ENCODE measurements at regions not wholly inside any gene's neighbourhood (a gene's known extent, or its start where the extent isn't known, plus 50 kb on each side); places are given as distances from the start of the nearest gene placed in this dataset.
"Not testable (repeated sequence)": the region's sequence is repeated elsewhere in the genome, so short reads cannot be mapped to it uniquely, and the experiment has no call there.

DNA sequence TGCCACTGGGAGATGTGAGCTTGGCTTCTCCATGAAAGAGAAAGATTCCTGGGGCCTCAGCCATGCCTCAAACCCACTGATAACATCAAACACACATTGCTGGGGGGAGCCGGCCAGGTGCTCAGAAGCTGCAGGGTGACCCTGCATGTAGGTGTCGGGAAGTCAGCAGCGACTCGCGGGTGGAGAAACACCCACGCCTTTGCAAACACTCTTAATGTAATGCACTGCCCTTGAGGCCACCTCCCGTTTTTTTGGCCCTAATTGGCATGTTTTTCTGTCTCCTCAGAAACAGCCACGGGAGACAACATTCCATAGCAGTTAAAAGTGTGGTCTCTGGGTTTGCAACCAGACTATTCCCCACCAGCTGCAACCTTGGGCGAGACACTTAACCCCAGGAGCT, 119.7 kb downstream of the NPIPA8 start:
- not testable (repeated sequence) for TF ChIP-seq POLR2A, POLR2AphosphoS5, EP300 (IDR thresholded peaks at IDR 0.05)
- TF ChIP-seq, protein P1, sequence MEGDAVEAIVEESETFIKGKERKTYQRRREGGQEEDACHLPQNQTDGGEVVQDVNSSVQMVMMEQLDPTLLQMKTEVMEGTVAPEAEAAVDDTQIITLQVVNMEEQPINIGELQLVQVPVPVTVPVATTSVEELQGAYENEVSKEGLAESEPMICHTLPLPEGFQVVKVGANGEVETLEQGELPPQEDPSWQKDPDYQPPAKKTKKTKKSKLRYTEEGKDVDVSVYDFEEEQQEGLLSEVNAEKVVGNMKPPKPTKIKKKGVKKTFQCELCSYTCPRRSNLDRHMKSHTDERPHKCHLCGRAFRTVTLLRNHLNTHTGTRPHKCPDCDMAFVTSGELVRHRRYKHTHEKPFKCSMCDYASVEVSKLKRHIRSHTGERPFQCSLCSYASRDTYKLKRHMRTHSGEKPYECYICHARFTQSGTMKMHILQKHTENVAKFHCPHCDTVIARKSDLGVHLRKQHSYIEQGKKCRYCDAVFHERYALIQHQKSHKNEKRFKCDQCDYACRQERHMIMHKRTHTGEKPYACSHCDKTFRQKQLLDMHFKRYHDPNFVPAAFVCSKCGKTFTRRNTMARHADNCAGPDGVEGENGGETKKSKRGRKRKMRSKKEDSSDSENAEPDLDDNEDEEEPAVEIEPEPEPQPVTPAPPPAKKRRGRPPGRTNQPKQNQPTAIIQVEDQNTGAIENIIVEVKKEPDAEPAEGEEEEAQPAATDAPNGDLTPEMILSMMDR (IDR thresholded peaks at IDR 0.05), result not testable (repeated sequence)

All from gastroesophageal sphincter (tissue), 3 donors.